ENCODE measurements at regions not wholly inside any gene's neighbourhood (a gene's known extent, or its start where the extent isn't known, plus 50 kb on each side); places are given as distances from the start of the nearest gene placed in this dataset.

DNA sequence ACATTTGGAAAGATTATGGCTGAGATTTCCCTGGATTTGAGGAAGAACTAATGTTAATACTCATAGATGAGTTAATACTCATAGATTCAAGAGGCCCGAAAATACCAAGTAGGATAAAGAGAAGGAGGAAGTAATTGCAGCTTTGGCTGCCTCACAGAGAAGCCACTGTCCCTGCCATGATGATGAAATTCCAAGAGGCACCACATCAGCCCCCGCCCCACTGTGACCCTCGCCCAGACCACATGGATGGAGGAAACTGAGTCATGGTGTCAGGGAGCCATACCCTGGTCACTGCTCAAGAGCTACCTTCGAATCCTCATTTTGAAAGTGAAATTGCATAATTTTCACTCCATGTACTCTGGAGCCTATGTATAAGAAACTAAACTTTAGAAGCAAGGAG is 57.6 kb upstream of the SLC22A11 start:
- TF ChIP-seq, protein P1, sequence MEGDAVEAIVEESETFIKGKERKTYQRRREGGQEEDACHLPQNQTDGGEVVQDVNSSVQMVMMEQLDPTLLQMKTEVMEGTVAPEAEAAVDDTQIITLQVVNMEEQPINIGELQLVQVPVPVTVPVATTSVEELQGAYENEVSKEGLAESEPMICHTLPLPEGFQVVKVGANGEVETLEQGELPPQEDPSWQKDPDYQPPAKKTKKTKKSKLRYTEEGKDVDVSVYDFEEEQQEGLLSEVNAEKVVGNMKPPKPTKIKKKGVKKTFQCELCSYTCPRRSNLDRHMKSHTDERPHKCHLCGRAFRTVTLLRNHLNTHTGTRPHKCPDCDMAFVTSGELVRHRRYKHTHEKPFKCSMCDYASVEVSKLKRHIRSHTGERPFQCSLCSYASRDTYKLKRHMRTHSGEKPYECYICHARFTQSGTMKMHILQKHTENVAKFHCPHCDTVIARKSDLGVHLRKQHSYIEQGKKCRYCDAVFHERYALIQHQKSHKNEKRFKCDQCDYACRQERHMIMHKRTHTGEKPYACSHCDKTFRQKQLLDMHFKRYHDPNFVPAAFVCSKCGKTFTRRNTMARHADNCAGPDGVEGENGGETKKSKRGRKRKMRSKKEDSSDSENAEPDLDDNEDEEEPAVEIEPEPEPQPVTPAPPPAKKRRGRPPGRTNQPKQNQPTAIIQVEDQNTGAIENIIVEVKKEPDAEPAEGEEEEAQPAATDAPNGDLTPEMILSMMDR (IDR thresholded peaks at IDR 0.05), result no peak
- TF ChIP-seq POLR2A (IDR thresholded peaks at IDR 0.05), result no peak
